ENCODE measurements at regions not wholly inside any gene's neighbourhood (a gene's known extent, or its start where the extent isn't known, plus 50 kb on each side); places are given as distances from the start of the nearest gene placed in this dataset.

DNA sequence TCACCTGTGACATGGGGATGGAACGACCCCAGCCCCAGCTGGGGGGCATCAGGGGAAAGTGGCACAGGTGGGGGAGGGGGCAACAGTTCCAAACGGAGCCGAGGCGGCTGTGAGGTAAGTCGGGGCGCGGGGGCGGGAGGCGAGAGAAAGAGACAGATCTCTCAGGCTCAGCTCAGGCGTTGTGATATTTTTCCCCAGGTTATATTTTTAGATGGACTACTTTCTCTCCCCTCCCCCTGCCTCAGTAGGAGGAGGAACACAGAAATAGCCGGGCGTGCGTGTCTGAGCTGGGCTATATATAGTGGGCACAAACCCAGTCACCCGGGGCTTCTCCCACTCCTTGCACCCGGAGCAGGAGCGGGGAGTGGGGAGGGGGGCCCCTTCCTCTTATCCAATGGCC is 91.0 kb upstream of the LINGO1 start:
- H3K9me3 ChIP-seq (ENCODE audit: control extremely low read depth in 1 of 3, control insufficient read depth in 2 of 3, insufficient read depth in 1 of 3, low read length in 2 of 3): peaks cover 0 to 5% (median 0%) of the 10 kb centered on the region in 3 donors
- no peak overlapping the region for H3K9ac ChIP-seq (ENCODE audit: low read length)
- H3K36me3 ChIP-seq (replicated peaks in 1 of 2; ENCODE audit: control extremely low read depth in 1 of 2, control insufficient read depth in 1 of 2, extremely low read depth in 1 of 2, insufficient read depth in 2 of 2, low read length in 1 of 2): no peaks in the 10 kb centered on the region
- intact Hi-C loops (cut with micrococcal nuclease): no loop called here
- Mint-ChIP-seq H3K4me3 (no peak overlapping the region), H3K27me3 (peaks cover 15% of the 10 kb centered on the region), H3K27ac (no peak overlapping the region), H3K4me1 (no peaks in the 10 kb centered on the region), H3K9me3 (ENCODE audit: insufficient read depth) (no peaks in the 10 kb centered on the region)
- no peak overlapping the region for H2AFZ ChIP-seq (ENCODE audit: insufficient read depth, low read depth, low read length, poor library complexity, severe bottlenecking)
- WGBS (ENCODE audit: insufficient coverage): 82% methylated on average over 8 of the region's 16 CpGs
- no peaks in the 10 kb centered on the region for H3K79me2 ChIP-seq (ENCODE audit: control insufficient read depth, insufficient read depth, low read length)
- H3K4me1 ChIP-seq (ENCODE audit: control insufficient read depth in 2 of 2, insufficient read depth in 2 of 2, low read length in 2 of 2): no peaks in the 10 kb centered on the region
- DNase-seq (no peak), ATAC-seq (ENCODE audit: low read depth) (no peak)
- no peak overlapping the region for H3K4me3 ChIP-seq (ENCODE audit: control extremely low read depth in 1 of 5, extremely low read depth in 1 of 5, insufficient read depth in 1 of 5, low read depth in 2 of 5, low read length in 4 of 5)
- H3K4me2 ChIP-seq (replicated peaks; ENCODE audit: low read depth, low read length, poor library complexity, severe bottlenecking): no peak overlapping the region
- no peaks in the 10 kb centered on the region for H3K27me3 ChIP-seq (replicated peaks in 1 of 4; ENCODE audit: control extremely low read depth in 1 of 4, control insufficient read depth in 3 of 4, insufficient read depth in 4 of 4, low read length in 3 of 4)
- ChIA-PET POLR2A (no interaction called here), CTCF (no interaction called here)
- H4K20me1 ChIP-seq (ENCODE audit: control insufficient read depth, insufficient read depth, low read length, poor library complexity, severe bottlenecking): no peaks in the 10 kb centered on the region
- no peak for TF ChIP-seq EZH2 (IDR thresholded peaks at IDR 0.05; ENCODE audit: borderline replicate concordance, insufficient read depth, low read depth, low read length, poor library complexity, severe bottlenecking)
- TF ChIP-seq, protein P1, sequence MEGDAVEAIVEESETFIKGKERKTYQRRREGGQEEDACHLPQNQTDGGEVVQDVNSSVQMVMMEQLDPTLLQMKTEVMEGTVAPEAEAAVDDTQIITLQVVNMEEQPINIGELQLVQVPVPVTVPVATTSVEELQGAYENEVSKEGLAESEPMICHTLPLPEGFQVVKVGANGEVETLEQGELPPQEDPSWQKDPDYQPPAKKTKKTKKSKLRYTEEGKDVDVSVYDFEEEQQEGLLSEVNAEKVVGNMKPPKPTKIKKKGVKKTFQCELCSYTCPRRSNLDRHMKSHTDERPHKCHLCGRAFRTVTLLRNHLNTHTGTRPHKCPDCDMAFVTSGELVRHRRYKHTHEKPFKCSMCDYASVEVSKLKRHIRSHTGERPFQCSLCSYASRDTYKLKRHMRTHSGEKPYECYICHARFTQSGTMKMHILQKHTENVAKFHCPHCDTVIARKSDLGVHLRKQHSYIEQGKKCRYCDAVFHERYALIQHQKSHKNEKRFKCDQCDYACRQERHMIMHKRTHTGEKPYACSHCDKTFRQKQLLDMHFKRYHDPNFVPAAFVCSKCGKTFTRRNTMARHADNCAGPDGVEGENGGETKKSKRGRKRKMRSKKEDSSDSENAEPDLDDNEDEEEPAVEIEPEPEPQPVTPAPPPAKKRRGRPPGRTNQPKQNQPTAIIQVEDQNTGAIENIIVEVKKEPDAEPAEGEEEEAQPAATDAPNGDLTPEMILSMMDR (IDR thresholded peaks at IDR 0.05): no peak
- no peak overlapping the region for H3K27ac ChIP-seq (ENCODE audit: low read length in 2 of 2)

GRCh38 chr15:77722759-77723460 is 90.2 kb upstream of the LINGO1 start:
- H3K27me3 ChIP-seq (replicated peaks in 1 of 4; ENCODE audit: control extremely low read depth in 1 of 4, control insufficient read depth in 3 of 4, insufficient read depth in 4 of 4, low read length in 3 of 4): peaks cover 0 to 3% (median 0%) of the 10 kb centered on the region in 4 experiments
- H3K4me3 ChIP-seq (ENCODE audit: control extremely low read depth in 1 of 5, extremely low read depth in 1 of 5, insufficient read depth in 1 of 5, low read depth in 2 of 5, low read length in 4 of 5): no peak overlapping the region
- H3K27ac ChIP-seq (ENCODE audit: low read length in 2 of 2): no peak overlapping the region
- no peak overlapping the region for H3K9ac ChIP-seq (ENCODE audit: low read length)
- intact Hi-C loops (cut with micrococcal nuclease): no loop called here
- DNase-seq (no peak), ATAC-seq (ENCODE audit: low read depth) (no peak)
- WGBS (ENCODE audit: insufficient coverage): 76% methylated on average over 11 of the region's 18 CpGs
- Mint-ChIP-seq H3K4me1 (no peaks in the 10 kb centered on the region), H3K27me3 (peaks cover 15% of the 10 kb centered on the region), H3K9me3 (ENCODE audit: insufficient read depth) (no peaks in the 10 kb centered on the region), H3K27ac (no peak overlapping the region), H3K4me3 (no peak overlapping the region)
- no peaks in the 10 kb centered on the region for H3K79me2 ChIP-seq (ENCODE audit: control insufficient read depth, insufficient read depth, low read length)
- no peaks in the 10 kb centered on the region for H4K20me1 ChIP-seq (ENCODE audit: control insufficient read depth, insufficient read depth, low read length, poor library complexity, severe bottlenecking)
- H2AFZ ChIP-seq (ENCODE audit: insufficient read depth, low read depth, low read length, poor library complexity, severe bottlenecking): no peak overlapping the region
- no peak for TF ChIP-seq EZH2 (IDR thresholded peaks at IDR 0.05; ENCODE audit: borderline replicate concordance, insufficient read depth, low read depth, low read length, poor library complexity, severe bottlenecking)
- no peaks in the 10 kb centered on the region for H3K36me3 ChIP-seq (replicated peaks in 1 of 2; ENCODE audit: control extremely low read depth in 1 of 2, control insufficient read depth in 1 of 2, extremely low read depth in 1 of 2, insufficient read depth in 2 of 2, low read length in 1 of 2)
- H3K4me1 ChIP-seq (ENCODE audit: control insufficient read depth in 2 of 2, insufficient read depth in 2 of 2, low read length in 2 of 2): no peaks in the 10 kb centered on the region
- peaks cover 0 to 5% (median 0%) of the 10 kb centered on the region in 3 donors for H3K9me3 ChIP-seq (ENCODE audit: control extremely low read depth in 1 of 3, control insufficient read depth in 2 of 3, insufficient read depth in 1 of 3, low read length in 2 of 3)
- POLR2A ChIA-PET: no interaction called here
- CTCF ChIA-PET: no interaction called here
- H3K4me2 ChIP-seq (replicated peaks; ENCODE audit: low read depth, low read length, poor library complexity, severe bottlenecking): no peak overlapping the region

All from B cell (primary cell).